ENCODE measurements at regions not wholly inside any gene's neighbourhood (a gene's known extent, or its start where the extent isn't known, plus 50 kb on each side); places are given as distances from the start of the nearest gene placed in this dataset.

GRCh38 chr3:124329723-124330122, 337.8 kb upstream of the ROPN1 start:
- no peak overlapping the region for H3K4me3 ChIP-seq (ENCODE audit: insufficient read depth, low read length)
- no peaks in the 10 kb centered on the region for H4K20me1 ChIP-seq (ENCODE audit: insufficient read depth, low read length)
- peak; percentile 58 for DNase-seq (ENCODE audit: insufficient read length, low spot score, missing footprints)
- no peaks in the 10 kb centered on the region for H3K36me3 ChIP-seq (ENCODE audit: insufficient read depth, low read length)
- no peak overlapping the region for H2AFZ ChIP-seq (ENCODE audit: low read length)
- TF ChIP-seq, protein P1, sequence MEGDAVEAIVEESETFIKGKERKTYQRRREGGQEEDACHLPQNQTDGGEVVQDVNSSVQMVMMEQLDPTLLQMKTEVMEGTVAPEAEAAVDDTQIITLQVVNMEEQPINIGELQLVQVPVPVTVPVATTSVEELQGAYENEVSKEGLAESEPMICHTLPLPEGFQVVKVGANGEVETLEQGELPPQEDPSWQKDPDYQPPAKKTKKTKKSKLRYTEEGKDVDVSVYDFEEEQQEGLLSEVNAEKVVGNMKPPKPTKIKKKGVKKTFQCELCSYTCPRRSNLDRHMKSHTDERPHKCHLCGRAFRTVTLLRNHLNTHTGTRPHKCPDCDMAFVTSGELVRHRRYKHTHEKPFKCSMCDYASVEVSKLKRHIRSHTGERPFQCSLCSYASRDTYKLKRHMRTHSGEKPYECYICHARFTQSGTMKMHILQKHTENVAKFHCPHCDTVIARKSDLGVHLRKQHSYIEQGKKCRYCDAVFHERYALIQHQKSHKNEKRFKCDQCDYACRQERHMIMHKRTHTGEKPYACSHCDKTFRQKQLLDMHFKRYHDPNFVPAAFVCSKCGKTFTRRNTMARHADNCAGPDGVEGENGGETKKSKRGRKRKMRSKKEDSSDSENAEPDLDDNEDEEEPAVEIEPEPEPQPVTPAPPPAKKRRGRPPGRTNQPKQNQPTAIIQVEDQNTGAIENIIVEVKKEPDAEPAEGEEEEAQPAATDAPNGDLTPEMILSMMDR (IDR thresholded peaks at IDR 0.05; ENCODE audit: extremely low read depth, low read depth, low read length), result no peak
- peaks cover 20% of the 10 kb centered on the region for H3K27me3 ChIP-seq (ENCODE audit: insufficient read depth, low read length)
- H3K79me2 ChIP-seq (ENCODE audit: insufficient read depth, low read length), result no peaks in the 10 kb centered on the region
- no peak overlapping the region for H3K4me2 ChIP-seq (ENCODE audit: insufficient read depth, low read length)
- no peak overlapping the region for H3K27ac ChIP-seq (ENCODE audit: low read depth, low read length)
- no peaks in the 10 kb centered on the region for H3K4me1 ChIP-seq (ENCODE audit: insufficient read depth, low read length)
- no peaks in the 10 kb centered on the region for H3K9me3 ChIP-seq (ENCODE audit: low read depth, low read length)

GRCh38 chr3:124333931-124334640, 342.2 kb upstream of the ROPN1 start:
- H3K36me3 ChIP-seq (ENCODE audit: insufficient read depth, low read length), result no peaks in the 10 kb centered on the region
- H3K4me1 ChIP-seq (ENCODE audit: insufficient read depth, low read length), result no peaks in the 10 kb centered on the region
- no peaks in the 10 kb centered on the region for H3K9me3 ChIP-seq (ENCODE audit: low read depth, low read length)
- H2AFZ ChIP-seq (ENCODE audit: low read length), result no peak overlapping the region
- H3K4me2 ChIP-seq (ENCODE audit: insufficient read depth, low read length), result no peak overlapping the region
- peaks cover 5% of the 10 kb centered on the region for H3K27me3 ChIP-seq (ENCODE audit: insufficient read depth, low read length)
- DNase-seq (ENCODE audit: insufficient read length, low spot score, missing footprints), result no peak
- TF ChIP-seq, protein P1 (IDR thresholded peaks at IDR 0.05; ENCODE audit: extremely low read depth, low read depth, low read length), result no peak
- no peak overlapping the region for H3K4me3 ChIP-seq (ENCODE audit: insufficient read depth, low read length)
- no peaks in the 10 kb centered on the region for H4K20me1 ChIP-seq (ENCODE audit: insufficient read depth, low read length)
- no peak overlapping the region for H3K27ac ChIP-seq (ENCODE audit: low read depth, low read length)
- H3K79me2 ChIP-seq (ENCODE audit: insufficient read depth, low read length), result no peaks in the 10 kb centered on the region

DNA sequence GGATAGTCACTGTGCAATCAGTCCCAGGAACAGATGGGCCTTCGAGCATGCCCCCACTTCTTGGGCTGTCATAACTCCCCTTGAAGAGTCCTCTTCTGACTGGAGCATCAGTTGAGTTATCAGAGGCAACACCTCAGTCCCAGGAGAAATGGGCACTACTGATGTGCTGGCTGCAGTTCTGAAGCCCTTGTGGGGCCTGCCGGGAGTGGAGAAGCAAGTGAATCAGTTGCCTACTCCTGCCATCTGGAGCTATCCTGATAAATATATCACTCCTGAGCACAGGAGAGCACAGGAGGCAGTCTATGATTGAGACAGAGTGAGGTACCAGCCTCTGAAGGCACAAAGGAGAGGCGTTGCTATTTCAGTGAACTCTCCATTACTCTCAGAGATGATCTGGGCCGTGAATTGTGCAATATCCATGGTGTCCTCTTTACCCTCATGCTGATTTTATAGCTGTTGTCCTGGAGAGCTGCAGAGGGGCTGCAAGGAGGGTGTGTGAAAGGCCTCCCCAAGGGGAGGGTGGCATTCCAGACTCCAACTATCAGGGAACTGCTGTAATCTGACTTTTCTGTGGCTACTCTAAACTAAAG, 344.2 kb upstream of the ROPN1 start:
- TF ChIP-seq, protein P1 (IDR thresholded peaks at IDR 0.05; ENCODE audit: extremely low read depth, low read depth, low read length), result no peak
- no peak overlapping the region for H3K4me3 ChIP-seq (ENCODE audit: insufficient read depth, low read length)

DNA sequence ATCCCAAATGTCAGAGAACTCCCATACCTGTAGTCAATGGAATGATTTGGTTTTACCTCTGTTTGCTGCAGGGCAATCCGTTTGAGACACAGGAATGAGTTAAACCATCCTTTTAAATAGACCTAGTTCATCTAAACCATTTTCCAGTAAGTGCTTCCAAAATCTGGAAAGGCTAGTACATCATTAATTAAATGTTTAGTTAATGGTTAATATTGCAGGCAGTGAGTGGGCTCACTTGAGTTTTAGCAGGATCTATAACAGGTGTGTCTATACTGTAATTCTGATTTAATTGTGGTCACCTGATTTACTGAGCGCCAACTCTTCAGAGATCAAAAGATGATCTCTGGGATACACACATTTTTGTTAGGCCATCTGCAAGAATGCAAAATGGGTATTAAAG, 353.9 kb upstream of the ROPN1 start:
- no peaks in the 10 kb centered on the region for H4K20me1 ChIP-seq (ENCODE audit: insufficient read depth, low read length)
- peaks cover 26% of the 10 kb centered on the region for H3K27me3 ChIP-seq (ENCODE audit: insufficient read depth, low read length)
- no peak overlapping the region for H2AFZ ChIP-seq (ENCODE audit: low read length)
- H3K4me3 ChIP-seq (ENCODE audit: insufficient read depth, low read length), result no peak overlapping the region
- H3K79me2 ChIP-seq (ENCODE audit: insufficient read depth, low read length), result no peaks in the 10 kb centered on the region
- H3K27ac ChIP-seq (ENCODE audit: low read depth, low read length), result no peak overlapping the region
- no peak for DNase-seq (ENCODE audit: insufficient read length, low spot score, missing footprints)
- H3K4me2 ChIP-seq (ENCODE audit: insufficient read depth, low read length), result no peak overlapping the region
- TF ChIP-seq, protein P1 (IDR thresholded peaks at IDR 0.05; ENCODE audit: extremely low read depth, low read depth, low read length), result no peak
- H3K4me1 ChIP-seq (ENCODE audit: insufficient read depth, low read length), result no peaks in the 10 kb centered on the region
- no peaks in the 10 kb centered on the region for H3K36me3 ChIP-seq (ENCODE audit: insufficient read depth, low read length)
- no peaks in the 10 kb centered on the region for H3K9me3 ChIP-seq (ENCODE audit: low read depth, low read length)

More for the DNA sequence above, 344.2 kb upstream of the ROPN1 start:
- H4K20me1 ChIP-seq (ENCODE audit: insufficient read depth, low read length), result no peaks in the 10 kb centered on the region
- H3K36me3 ChIP-seq (ENCODE audit: insufficient read depth, low read length), result no peaks in the 10 kb centered on the region
- no peaks in the 10 kb centered on the region for H3K4me1 ChIP-seq (ENCODE audit: insufficient read depth, low read length)
- H3K27ac ChIP-seq (ENCODE audit: low read depth, low read length), result no peak overlapping the region
- no peak for DNase-seq (ENCODE audit: insufficient read length, low spot score, missing footprints)
- no peaks in the 10 kb centered on the region for H3K79me2 ChIP-seq (ENCODE audit: insufficient read depth, low read length)
- H3K9me3 ChIP-seq (ENCODE audit: low read depth, low read length), result no peaks in the 10 kb centered on the region
- peaks cover 12% of the 10 kb centered on the region for H3K27me3 ChIP-seq (ENCODE audit: insufficient read depth, low read length)
- H3K4me2 ChIP-seq (ENCODE audit: insufficient read depth, low read length), result no peak overlapping the region
- H2AFZ ChIP-seq (ENCODE audit: low read length), result no peak overlapping the region
